Endothelial cell of umbilical vein (primary cell): ENCODE measurements at regions not wholly inside any gene's neighbourhood (a gene's known extent, or its start where the extent isn't known, plus 50 kb on each side); places are given as distances from the start of the nearest gene placed in this dataset.

Source experiments
- BruUV-seq: library from RNA; stranded (reverse); fragments of 400-500 nt; replicated peaks from 2 replicates; lab custom pipeline; 2021; lab: Mats Ljungman, UMichigan
- CTCF ChIA-PET: fragments of 300-600, 350-600 bp; sonication (Branson Sonifier 250); formaldehyde crosslinking; loops from one replicate; lab custom pipeline; 2021; ENCODE audit warnings: antibody characterized with exemption, inconsistent platforms; lab: Charles Lee
- POLR2A ChIA-PET: fragments of 300-600, 350-600 bp; sonication (Branson Sonifier 250); formaldehyde crosslinking; loops from one replicate; lab custom pipeline; 2021; ENCODE audit warnings: antibody characterized with exemption, inconsistent platforms; lab: Charles Lee
- DNase-seq: peaks from one replicate; pipeline ENCODE4 v3.0.0-alpha.2; 2011; ENCODE audit warnings: low read depth, low spot score
- FAIRE-seq: peaks from 2 replicates; lab custom pipeline; 2011; peaks lifted over from hg19 to GRCh38; lab: Jason Lieb, UNC
- H2AFZ ChIP-seq: 2 replicates; pipeline ENCODE4 v1.6.0; 2012; ENCODE audit warnings: low read depth, low read length, control low read depth, inconsistent platforms
- H3K27ac ChIP-seq: 2 replicates; pipeline ENCODE4 v1.5.1; 2011; ENCODE audit warnings: low read depth, mild to moderate bottlenecking, control low read depth, low read length, moderate library complexity; ENCODE audit not compliant: insufficient read depth
- H3K27me3 ChIP-seq, 2 experiments: 2 replicates each; pipeline versions ENCODE4 v1.6.0 to v1.6.1; 2011; ENCODE audit warnings: low read length in 2 of 2, mixed read lengths in 1 of 2; ENCODE audit not compliant: control insufficient read depth in 2 of 2, insufficient read depth in 2 of 2
- H3K36me3 ChIP-seq, 2 experiments: 2 replicates in 1 of 2; 3 replicates in 1 of 2; pipeline ENCODE4 v1.5.1; 2011; ENCODE audit warnings: low read length in 2 of 2, mild to moderate bottlenecking in 1 of 2, moderate library complexity in 1 of 2; ENCODE audit not compliant: control insufficient read depth in 2 of 2, insufficient read depth in 2 of 2; ENCODE audit errors: extremely low read depth in 1 of 2
- H3K4me1 ChIP-seq: 3 replicates; pipeline ENCODE4 v1.5.1; 2011; ENCODE audit warnings: mild to moderate bottlenecking, low read length; ENCODE audit not compliant: control insufficient read depth, insufficient read depth; ENCODE audit errors: extremely low read depth
- H3K4me2 ChIP-seq: 2 replicates; pipeline ENCODE4 v1.6.1; 2011; ENCODE audit warnings: low read length, control low read depth, mixed read lengths; ENCODE audit not compliant: insufficient read depth
- H3K4me3 ChIP-seq, 3 experiments: fragments of 200-600 bp in 1 of 3; sonication (generic), shearing (Covaris generic) in 1 of 3; replicated peaks in 1 of 3; 2 replicates each; pipeline ENCODE4 v1.5.1; 2011 to 2016; ENCODE audit warnings: control low read depth in 3 of 3, low read length in 3 of 3, mild to moderate bottlenecking in 2 of 3, inconsistent platforms in 1 of 3, low read depth in 1 of 3, moderate library complexity in 1 of 3; ENCODE audit not compliant: insufficient read depth in 1 of 3
- H3K79me2 ChIP-seq: 2 replicates; pipeline ENCODE4 v1.6.0; 2012; ENCODE audit warnings: low read length, inconsistent platforms; ENCODE audit not compliant: control insufficient read depth, insufficient read depth
- H3K9ac ChIP-seq: replicated peaks from 2 replicates; pipeline ENCODE3; 2011; ENCODE audit warnings: low read length, control low read depth; ENCODE audit not compliant: insufficient read depth; ENCODE audit errors: extremely low read depth
- H3K9me1 ChIP-seq: replicated peaks from 3 replicates; pipeline ENCODE4 v1.6.0; 2011; ENCODE audit warnings: mild to moderate bottlenecking, low read length; ENCODE audit not compliant: control insufficient read depth, insufficient read depth; ENCODE audit errors: extremely low read depth
- H3K9me3 ChIP-seq: replicated peaks from 2 replicates; pipeline ENCODE4 v1.5.1; 2012; ENCODE audit warnings: low read length, inconsistent platforms; ENCODE audit not compliant: control insufficient read depth, insufficient read depth
- H4K20me1 ChIP-seq: replicated peaks from 2 replicates; pipeline ENCODE3; 2011; ENCODE audit warnings: mild to moderate bottlenecking, low read length; ENCODE audit not compliant: control insufficient read depth, insufficient read depth; ENCODE audit errors: extremely low read depth
- CTCF ChIP-seq, 2 donors: IDR thresholded peaks; 1 replicate in 1 of 2; 2 replicates in 1 of 2; pipeline ENCODE4 v1.5.1; 2011; ENCODE audit warnings: low read length in 2 of 2, mild to moderate bottlenecking in 2 of 2, moderate library complexity in 2 of 2, control low read depth in 1 of 2, inconsistent platforms in 1 of 2, low read depth in 1 of 2; ENCODE audit not compliant: insufficient read depth in 1 of 2; ENCODE audit errors: extremely low read depth in 1 of 2
- EZH2 ChIP-seq: IDR thresholded peaks from 2 replicates; pipeline ENCODE4 v1.6.1; 2012; ENCODE audit warnings: borderline replicate concordance, low read depth, mild to moderate bottlenecking, moderate library complexity, low read length, inconsistent platforms; ENCODE audit not compliant: severe bottlenecking
- FOS ChIP-seq: IDR thresholded peaks from 2 replicates; pipeline ENCODE4 v1.6.1; 2011; ENCODE audit warnings: mild to moderate bottlenecking, low read length, moderate library complexity, borderline replicate concordance; ENCODE audit not compliant: insufficient read depth
- GATA2 ChIP-seq: IDR thresholded peaks from 2 replicates; pipeline ENCODE4 v1.7.0; 2011; ENCODE audit warnings: low read depth, mild to moderate bottlenecking, moderate library complexity, mixed read lengths, low read length; ENCODE audit not compliant: insufficient read length, insufficient read depth
- JUN ChIP-seq: IDR thresholded peaks from 2 replicates; pipeline ENCODE4 v1.6.1; 2011; ENCODE audit warnings: borderline replicate concordance, low read depth; ENCODE audit not compliant: insufficient read length, insufficient read depth
- MAX ChIP-seq: IDR thresholded peaks from 2 replicates; pipeline ENCODE4 v1.6.1; 2011; ENCODE audit not compliant: insufficient read depth, insufficient read length
- MYC ChIP-seq: IDR thresholded peaks from one replicate; pipeline ENCODE4 v1.6.1; 2011; ENCODE audit warnings: mild to moderate bottlenecking, low read depth, low read length
- POLR2A ChIP-seq: IDR thresholded peaks from 2 replicates; pipeline ENCODE4 v1.6.1; 2012; ENCODE audit warnings: low read depth, mild to moderate bottlenecking, control low read depth, low read length
- POLR2AphosphoS5 ChIP-seq: IDR thresholded peaks from 2 replicates; pipeline ENCODE4 v1.6.1; 2012; ENCODE audit warnings: low read depth, mild to moderate bottlenecking, control low read depth, low read length, moderate library complexity; ENCODE audit not compliant: insufficient read depth
- dilution Hi-C: fragments of 300-500 bp; cut with MboI; formaldehyde crosslinking; loops from one replicate; pipeline ENCODE4 v1.15.0; 2019; ENCODE audit warnings: low sequenced_read_pairs; ENCODE audit not compliant: extremely low pct_ligation_motif_present
- intact Hi-C: fragments of 100-400 bp; cut with micrococcal nuclease; formaldehyde crosslinking; loops from one replicate; pipeline ENCODE4 v1.10.0; 2022

GRCh38 chr6:74941424-74941823, 264.4 kb downstream of the COL12A1 start:
- Histone ChIP-seq H3K79me2 (no peaks in the 10 kb centered on the region), H3K9me3 (no peaks in the 10 kb centered on the region), H3K36me3 (no peaks in the 10 kb centered on the region), H3K4me2 (no peak overlapping the region), H3K9ac (no peak overlapping the region), H4K20me1 (no peaks in the 10 kb centered on the region), H2AFZ (no peak overlapping the region), H3K27ac (no peak overlapping the region), H3K4me3 (no peak overlapping the region), H3K27me3 (no peaks in the 10 kb centered on the region), H3K9me1 (no peaks in the 10 kb centered on the region), H3K4me1 (peaks cover 4% of the 10 kb centered on the region)
- CTCF ChIA-PET: interaction anchor here (1.7 to 2.6 kb wide), 2 partner anchors 263 to 267 kb away, joined by 4 to 7 read pairs; no protein-coding TSS in a partner anchor
- FAIRE-seq (no peak), DNase-seq (no peak)
- TF ChIP-seq MAX (no peak), MYC (no peak), JUN (no peak), CTCF (IDR thresholded peaks at IDR 0.05; ENCODE audit: extremely low read depth in 1 of 2, insufficient read depth in 1 of 2, low read depth in 1 of 2, low read length in 2 of 2) (no peak), EZH2 (no peak), POLR2A (no peak), GATA2 (no peak), FOS (no peak), POLR2AphosphoS5 (no peak)
- intact Hi-C loops (no loop called here), dilution Hi-C loops (no loop called here)
- POLR2A ChIA-PET: no interaction called here
- no TSS peak for BruUV-seq
